ENCODE measurements at regions not wholly inside any gene's neighbourhood (a gene's known extent, or its start where the extent isn't known, plus 50 kb on each side); places are given as distances from the start of the nearest gene placed in this dataset.

DNA sequence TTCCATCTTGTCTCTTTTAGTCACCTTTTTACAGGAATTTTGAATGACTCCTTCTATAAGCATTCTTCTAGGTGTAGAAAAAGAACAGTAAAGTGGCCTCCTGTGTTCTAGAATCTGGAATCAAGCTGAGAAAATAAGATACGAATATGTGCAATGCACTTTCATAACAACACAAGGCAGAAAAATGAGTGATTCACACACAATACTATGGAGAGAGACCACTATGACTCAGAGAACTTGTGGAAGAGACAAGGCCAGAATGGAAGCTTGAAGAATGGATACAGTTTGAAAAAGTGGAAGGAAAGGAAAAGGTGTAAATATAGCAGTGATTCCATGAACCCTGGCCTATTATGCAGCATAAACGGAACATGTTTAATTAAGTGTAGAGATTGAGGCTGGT, 57.1 kb upstream of the SAMSN1 start:
- DNase-seq: no peak

DNA sequence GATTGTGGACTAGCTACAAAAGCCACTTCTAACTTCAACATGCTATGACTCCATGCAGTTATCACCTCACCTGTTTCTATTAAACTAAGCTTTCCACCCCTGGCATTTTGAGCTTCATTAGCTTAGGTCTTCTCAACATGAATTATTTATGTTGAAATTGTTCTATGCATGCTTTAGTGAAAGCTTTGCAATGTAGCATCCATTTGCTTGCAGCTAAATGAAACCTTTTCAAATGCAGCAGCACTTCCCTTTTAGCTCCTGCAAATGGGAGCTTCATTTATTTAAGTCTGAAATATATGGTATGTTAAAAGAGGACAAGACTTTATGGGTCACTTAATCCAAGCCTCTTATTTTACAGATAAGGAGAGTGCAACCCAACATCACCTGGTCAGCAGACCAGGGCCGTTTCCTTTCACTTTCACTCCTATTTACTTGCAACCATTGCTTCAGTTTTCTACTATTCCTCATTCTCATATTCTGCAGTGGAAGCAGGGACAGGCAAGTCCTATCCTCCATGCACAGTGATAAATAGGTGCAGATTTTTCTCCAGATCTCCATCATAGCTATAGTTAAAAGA, 56.4 kb upstream of the SAMSN1 start:
- no peak for DNase-seq

DNA sequence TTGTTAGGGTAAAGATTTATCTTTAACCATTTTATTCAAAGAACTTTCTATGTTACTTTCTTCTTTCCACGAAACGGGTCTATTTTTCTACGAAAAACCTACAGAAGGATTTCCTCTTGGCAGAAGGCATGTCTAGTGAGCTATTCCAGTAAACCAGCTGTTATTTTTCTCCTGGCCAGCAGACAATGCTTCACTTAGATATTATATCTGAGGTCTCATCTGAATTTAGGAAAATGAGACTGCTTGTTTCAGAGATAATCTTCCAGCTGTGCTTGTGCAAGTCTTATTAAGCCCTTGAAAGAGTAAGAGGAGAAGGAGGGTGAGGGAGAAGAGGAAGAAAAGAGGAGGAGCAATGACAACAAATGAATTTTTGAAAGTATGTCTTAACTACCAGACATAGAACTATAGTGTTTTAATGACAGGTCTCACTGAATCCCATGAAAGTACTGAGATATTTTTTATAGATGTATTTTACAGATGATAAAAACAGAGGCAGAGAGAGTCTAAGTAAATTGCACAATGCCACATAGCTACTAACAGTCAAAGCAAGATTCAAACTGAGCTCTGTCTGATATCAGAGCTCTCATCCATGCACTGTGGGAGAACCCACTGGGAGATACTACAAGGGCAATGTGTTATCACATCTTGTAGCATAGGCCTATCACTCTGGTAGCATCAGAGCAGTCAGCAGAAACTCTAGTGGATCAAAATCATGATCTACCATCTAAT, 54.6 kb upstream of the SAMSN1 start:
- no peak for DNase-seq

DNA sequence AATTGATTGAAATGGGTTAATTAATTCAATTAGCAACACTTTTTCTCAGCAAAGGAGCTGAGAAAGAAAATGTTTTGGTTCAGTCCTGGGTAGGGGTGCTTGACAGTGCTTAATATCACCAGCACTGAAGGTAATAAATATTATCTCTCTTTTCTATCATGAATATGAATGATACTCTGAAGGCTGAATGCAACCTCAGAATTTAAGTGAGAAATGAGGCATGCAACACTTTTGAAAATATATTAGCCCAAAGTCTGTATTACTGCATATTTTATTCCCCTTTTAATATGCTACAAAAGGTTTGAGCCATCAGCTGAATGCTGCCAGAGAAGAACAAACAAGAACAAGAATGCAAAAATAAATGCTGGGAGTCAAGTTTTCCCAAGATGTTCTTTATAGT, 52.0 kb upstream of the SAMSN1 start:
- DNase-seq: no peak

Data from NCI-H774 (cell line).